T47D (cell line): ENCODE measurements at regions not wholly inside any gene's neighbourhood (a gene's known extent, or its start where the extent isn't known, plus 50 kb on each side); places are given as distances from the start of the nearest gene placed in this dataset.

Experiments
- DNase-seq, 2 experiments: peaks; one replicate each; pipeline versions ENCODE4 v3.0.0 to v3.0.0-alpha.2; 2011 to 2012; ENCODE audit warnings: low read depth in 1 of 2, low spot score in 1 of 2
- JUND ChIP-seq: IDR thresholded peaks from 2 replicates; pipeline ENCODE4 v1.6.1; 2012; ENCODE audit warnings: low read depth
- in situ Hi-C: cut with HindIII; loops from 2 replicates; pipeline ENCODE4 v1.10.0; 2016; ENCODE audit warnings: low sequenced_read_pairs, low pct_unique_long_range_greater_than_20kb

GRCh38 chr5:61667525-61668218 is 335.6 kb downstream of the ZSWIM6 start:
- no peak for TF ChIP-seq JUND
- in situ Hi-C loops = no loop called here
- DNase-seq = no peak

GRCh38 chr5:61669531-61669930 is 337.5 kb downstream of the ZSWIM6 start:
- TF ChIP-seq JUND = no peak
- DNase-seq = no peak
- in situ Hi-C loops = no loop called here

GRCh38 chr5:61670941-61671340 is 338.9 kb downstream of the ZSWIM6 start:
- in situ Hi-C loops = no loop called here
- DNase-seq = no peak
- no peak for TF ChIP-seq JUND

GRCh38 chr5:61673007-61673735 is 341.1 kb downstream of the ZSWIM6 start:
- no peak for TF ChIP-seq JUND
- DNase-seq = peak in 1 of 2 experiments; percentile 11
- in situ Hi-C loops = no loop called here

GRCh38 chr5:61674378-61674777 is 342.3 kb downstream of the ZSWIM6 start:
- DNase-seq = no peak
- in situ Hi-C loops = no loop called here
- TF ChIP-seq JUND = no peak

GRCh38 chr5:61675015-61675692 is 343.1 kb downstream of the ZSWIM6 start:
- in situ Hi-C loops = no loop called here
- TF ChIP-seq JUND = no peak
- peak in 1 of 2 experiments; percentile 25 for DNase-seq

GRCh38 chr5:61677220-61677619 is 345.2 kb downstream of the ZSWIM6 start:
- no peak for TF ChIP-seq JUND
- in situ Hi-C loops = no loop called here
- DNase-seq = no peak

- in situ Hi-C loops = no loop called here
- DNase-seq = no peak
- no peak for TF ChIP-seq JUND
Observed at GRCh38 chr5:61678966-61679365, 346.9 kb downstream of the ZSWIM6 start.

- no peak for DNase-seq
- TF ChIP-seq JUND = no peak
- in situ Hi-C loops = no loop called here
Observed at GRCh38 chr5:61679562-61679961, 347.5 kb downstream of the ZSWIM6 start.

- TF ChIP-seq JUND = no peak
- DNase-seq = no peak
- in situ Hi-C loops = no loop called here
Observed at GRCh38 chr5:61680247-61680646, 348.2 kb downstream of the ZSWIM6 start.

GRCh38 chr5:61683148-61683547 is 351.1 kb downstream of the ZSWIM6 start:
- no peak for TF ChIP-seq JUND

GRCh38 chr5:61683926-61684325 is 351.9 kb downstream of the ZSWIM6 start:
- no peak for DNase-seq
- in situ Hi-C loops = no loop called here
- TF ChIP-seq JUND = no peak

More at GRCh38 chr5:61683148-61683547, 351.1 kb downstream of the ZSWIM6 start:
- DNase-seq = no peak
- in situ Hi-C loops = no loop called here
